ENCODE measurements at regions not wholly inside any gene's neighbourhood (a gene's known extent, or its start where the extent isn't known, plus 50 kb on each side); places are given as distances from the start of the nearest gene placed in this dataset.
A peak's percentile ranks its signal among the peaks of the same experiment; 100 is the strongest.

DNA sequence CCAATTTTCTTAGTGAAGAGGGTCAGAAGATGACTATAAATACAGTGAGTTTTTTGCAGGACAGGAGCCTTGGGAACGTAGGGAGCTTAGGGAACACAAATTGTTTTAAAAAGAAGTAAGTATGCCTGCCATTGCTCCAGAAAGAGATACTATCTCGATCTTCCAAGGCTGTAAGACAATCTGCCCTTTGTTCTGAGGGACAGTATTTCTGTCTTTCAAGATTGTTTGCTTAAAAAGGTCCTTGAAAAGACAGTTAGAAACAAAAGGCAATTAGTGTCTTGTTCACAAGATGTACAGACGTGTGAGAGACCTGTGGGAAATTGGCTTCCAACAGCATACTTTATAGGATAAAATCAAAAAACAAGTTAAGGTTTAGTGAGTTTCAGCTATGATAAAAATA is 321.2 kb upstream of the FAR2 start:
- DNase-seq: no peak

DNA sequence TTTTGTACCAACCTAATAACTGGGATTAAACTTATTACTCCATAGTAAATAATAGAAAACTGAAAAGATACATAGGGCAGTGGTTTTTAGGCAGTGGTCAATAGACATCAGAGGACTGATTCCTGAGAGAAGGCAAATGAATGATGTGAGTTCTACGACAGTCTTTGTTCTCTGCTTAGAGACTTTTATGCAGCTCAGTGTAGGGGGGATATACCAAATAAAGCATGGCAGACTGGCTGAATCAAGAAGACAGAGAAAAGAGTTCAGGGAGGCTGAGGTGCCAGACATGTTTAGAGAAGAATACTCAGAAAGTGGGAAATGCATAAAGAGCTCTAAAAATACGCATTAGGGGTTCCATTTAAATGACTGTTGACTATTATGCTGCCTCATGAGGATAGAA is 320.8 kb upstream of the FAR2 start:
- DNase-seq: no peak

DNA sequence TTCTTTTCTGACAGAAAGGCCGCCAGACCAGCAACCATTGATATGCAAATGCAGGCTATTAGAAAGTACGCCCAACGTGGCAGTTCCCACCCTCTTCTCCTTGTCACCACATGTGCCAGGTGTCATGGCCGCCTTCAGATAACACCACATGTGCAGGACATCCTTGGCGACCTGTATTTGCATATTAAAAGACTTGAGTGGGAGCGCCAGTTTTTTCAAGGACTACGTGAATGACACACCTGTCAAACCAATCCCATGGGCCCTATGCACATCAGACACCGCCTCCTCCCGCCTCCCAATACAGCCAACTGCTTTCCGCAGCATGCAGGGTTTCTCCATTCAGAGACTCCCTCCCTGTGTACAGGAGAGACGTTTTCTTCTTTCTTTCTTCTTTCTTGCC is 318.6 kb upstream of the FAR2 start:
- DNase-seq: no peak

DNA sequence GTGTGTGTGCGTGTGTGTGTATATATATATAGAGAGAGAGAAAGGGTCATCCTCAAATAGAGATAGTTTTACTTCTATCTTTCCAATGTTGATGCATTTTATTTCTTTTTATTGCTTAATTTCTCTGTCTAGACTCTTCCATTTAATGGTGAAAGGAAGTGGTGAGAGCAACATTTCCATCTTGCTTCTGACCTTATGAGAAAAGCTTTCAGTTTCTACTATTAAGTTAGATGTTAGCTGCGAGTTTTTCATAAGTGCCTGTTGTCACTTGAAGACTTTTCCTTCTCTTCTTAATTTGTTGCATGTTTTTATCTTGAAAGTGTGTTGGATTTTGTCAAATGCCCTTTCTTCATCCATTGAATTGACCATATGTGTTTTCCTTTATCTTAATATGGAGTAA is 304.4 kb upstream of the FAR2 start:
- DNase-seq: no peak

DNA sequence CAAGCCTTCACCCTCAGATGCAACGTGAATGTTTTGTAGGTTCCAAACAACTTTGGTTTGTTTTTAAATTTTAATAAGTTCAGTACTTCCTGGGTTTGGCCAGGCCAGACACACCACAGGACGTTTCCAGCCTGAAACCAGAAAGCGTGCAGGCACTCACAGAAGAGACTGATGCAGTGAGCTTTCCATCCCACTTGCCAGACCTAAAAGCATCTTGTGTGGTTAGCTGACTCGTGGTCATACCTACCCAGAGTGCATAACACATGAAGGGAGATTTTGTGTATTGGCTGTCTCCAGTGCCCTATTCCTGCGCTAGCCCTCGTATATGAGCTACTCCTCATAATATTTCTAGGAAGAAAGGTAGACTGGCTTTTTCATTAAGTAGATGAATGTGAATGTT is 297.3 kb upstream of the FAR2 start:
- DNase-seq: no peak

DNA sequence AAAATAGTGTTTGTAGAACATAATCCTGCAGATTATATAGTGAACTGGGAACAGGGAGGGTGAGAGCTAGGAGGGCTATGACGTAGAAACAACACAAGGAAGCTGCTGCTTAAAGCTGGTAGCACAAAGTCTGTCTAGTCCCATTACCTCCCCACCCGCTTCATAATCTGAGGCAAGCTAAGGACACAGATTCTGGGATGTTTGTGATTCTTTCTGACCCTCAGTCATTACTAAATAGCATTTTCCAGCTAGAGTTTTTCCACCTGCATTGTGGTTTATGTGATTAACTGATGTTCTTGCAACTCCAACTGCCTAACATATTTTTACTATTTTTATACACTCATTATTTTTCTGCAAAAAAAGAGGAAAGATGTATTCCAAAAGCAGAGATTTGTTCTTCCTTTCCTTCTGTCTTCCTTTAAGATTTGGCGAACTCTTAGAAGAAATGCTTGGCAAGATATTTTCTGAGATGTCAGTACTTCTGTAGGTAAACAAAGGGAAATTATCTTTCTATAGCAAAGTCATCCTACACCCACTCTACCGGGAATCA is 293.2 kb upstream of the FAR2 start:
- DNase-seq: no peak

DNA sequence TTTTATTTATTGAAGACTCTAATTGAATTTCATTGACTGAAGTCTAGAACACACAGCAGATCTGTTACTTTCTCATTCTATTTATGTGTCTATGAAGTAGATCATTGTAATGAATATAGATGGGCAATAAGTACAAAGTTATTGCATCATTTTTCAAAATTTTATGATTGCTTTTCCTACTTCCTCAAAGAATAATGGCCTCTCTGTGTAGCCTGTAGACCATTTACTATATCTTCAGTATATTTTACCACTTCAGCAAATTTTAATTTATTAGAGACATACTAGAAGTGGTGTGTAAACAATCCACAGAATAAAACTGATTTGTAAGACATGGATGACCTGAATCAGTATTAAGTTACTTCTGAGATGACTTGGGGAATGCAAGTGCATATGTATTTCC is 291.7 kb upstream of the FAR2 start:
- DNase-seq: no peak

DNA sequence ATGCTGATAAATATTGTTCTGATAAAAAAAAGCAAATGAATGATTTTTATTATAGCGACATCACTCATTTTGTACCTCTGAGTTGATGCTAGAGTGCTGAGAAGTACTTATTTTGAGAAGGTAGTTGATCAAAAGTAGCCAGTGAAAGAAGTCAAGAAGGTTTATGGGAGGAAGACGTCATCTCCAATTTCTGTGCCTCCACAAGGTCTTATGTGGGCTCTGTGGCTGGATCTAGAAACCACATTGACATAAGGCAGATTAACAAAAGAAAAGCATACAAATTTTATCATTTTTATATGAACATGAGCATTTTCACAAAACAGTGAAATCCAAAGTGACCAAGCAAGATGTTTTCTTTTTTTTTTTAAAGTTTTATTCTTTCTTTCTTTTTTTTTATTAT is 289.5 kb upstream of the FAR2 start:
- DNase-seq: no peak

DNA sequence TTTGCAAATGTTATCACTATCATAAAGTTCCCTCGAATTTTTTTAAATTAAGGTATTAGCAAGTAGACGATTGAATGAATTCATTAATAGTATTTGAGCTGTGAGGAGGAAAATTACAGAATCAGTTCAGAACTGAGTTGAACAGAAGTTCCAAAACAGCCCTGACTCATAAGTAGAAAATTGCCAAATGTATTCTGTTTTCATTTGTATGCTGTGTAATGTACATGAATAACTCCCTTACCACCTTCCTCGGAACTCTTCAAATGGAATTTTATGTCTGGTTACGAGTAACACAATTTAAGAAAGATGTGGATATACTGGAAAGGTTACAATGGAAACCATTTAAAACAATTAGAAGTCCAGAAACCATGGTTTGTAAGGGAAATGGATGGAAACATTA is 283.3 kb upstream of the FAR2 start:
- DNase-seq: no peak

DNA sequence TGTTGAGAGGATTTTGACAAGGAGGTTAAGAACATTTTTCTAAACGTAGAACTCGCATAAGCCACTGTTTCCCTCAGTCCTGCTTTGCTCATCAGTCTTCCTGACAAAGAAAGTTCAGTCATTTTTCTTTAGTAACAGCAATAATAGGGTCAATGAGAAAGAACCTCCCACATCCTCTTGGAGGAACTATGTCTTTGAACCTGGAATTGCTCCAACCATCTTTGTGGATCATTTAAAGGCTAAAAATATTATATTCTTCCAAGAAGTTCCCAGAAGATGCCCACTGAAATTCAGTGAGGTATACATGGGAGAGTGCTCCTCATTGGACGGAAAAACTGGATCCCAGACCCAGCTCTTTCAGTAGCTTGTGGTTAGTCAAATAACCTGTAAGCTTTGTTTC is 282.8 kb upstream of the FAR2 start:
- DNase-seq: no peak

DNA sequence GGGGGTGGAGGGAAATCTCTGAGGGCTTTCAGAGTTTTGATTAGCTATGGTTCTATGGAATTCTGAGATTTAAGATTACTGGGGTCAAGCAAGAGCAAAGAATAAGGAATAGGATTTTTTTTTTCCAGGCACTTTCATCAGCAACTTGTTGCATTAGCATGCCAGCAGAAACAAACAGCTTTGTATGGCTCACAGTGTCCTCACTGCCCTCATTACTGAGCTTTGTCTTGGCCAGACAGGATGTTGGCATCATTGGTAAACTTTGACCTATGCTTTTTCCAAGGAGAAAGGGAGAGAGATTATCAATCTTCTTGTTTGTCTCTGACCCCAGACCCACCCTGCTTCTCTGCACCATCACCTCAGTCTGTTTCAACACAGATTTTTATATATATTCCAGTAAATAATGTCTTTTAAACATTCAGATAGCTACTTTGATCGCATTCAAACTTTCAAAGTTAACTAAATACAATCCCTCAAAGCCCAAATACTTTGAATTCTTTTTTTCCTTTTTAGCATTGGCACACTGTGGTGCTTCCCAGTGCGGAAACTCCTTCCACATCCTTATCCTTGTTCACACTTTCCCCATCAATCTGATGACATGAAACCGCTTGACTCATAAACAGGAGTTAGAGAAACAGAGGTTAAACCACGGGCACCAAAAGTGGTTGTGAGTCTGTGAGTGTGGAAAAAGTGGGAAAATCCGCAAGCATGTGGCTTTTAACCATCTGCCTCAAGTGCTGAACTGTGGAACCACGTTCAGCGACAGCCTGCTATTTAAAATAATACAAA is 282.2 kb upstream of the FAR2 start:
- DNase-seq: no peak

DNA sequence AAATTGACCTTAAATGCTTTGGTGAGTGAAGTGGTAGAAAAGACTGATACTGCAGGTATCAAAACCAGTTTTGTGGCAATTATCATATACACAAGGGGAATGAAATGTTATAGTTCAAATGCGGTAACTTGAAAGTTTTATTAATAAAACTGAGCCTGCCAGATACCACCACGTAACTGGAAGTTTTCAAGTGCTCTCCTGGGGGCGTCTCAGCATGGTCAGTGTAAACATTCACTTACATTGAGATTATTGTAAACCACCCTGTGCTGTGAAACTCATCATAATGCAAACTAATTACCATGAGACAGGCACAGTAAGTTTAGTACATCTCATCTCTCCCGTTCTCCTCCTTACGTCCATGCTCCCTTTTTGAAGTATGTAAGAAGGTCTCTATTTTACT is 280.7 kb upstream of the FAR2 start:
- DNase-seq: no peak

DNA sequence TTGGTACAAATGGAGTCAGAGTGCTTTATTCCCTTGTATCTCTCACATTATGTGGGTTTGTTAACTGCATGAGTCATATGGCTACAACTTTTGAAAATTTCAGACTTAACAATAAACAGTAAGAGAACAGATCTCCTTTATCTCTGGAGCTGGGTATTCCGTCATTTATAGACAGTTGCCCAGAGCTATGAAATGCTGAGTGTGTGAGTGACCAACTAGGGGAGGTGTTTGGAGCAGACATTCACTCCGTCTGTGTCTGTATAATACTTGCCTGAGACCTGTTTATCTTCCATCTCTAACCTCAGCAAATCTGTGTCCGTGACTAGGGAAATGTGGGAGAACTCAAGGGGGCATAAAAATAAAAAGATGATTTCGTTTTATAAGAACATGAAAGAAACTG is 279.9 kb upstream of the FAR2 start:
- DNase-seq: no peak

DNA sequence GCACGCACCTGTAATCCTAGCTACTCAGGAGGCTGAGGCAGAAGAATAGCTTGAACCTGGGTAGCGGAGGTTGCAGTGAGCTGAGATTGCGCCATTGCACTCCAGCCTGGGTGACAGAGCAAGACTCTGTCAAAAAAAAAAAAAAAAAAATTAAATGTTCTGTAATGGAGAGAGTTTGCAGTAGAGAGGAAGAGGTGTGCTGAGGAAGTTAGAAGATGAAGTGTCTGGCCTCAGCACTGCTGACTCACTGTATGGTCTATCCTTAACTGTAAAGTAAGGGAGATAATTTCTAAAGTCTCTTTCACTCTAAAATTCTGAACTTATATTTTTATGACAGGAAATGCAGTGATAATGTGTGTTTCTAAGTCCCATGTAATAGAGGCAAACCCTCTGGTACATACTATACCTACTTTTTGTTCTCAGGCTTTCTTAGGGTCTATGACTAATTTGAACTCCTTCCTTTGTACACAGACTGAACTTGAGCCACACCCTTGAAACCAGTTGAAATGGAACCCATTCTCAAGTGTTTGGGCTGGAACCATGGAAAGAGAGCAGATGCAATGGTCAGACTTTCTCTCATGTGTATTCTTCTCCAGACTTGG is 278.1 kb upstream of the FAR2 start:
- no peak for DNase-seq

DNA sequence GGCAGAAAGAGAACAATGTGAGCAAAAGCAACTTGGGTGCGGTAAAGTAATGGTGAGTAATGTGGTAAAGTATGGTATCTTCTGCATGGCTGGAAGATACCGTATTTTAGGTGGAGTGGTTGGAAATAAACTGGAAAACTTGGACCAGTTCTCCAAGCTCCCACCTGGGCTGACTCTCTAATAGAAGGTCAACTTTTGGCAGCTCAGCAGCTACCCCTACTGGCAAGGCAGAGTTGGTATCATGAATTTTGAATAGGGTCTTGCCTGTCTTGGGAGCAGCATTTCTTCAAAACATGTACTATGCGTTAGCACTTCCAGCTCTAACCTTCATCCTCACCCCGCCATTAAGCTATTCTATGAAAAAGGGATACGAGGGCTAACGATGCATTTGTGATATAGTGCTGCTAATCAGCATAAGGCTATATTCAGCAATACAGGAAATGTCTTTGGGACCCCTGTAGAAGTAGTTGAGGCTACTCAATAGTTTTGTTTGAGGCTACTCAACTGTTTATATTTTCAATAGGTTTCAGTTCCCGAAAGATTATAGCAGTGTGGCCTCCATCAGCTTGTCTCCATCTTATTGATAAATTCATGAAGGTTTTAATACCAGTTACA is 276.3 kb upstream of the FAR2 start:
- peak; percentile 5 to 21 for DNase-seq

DNA sequence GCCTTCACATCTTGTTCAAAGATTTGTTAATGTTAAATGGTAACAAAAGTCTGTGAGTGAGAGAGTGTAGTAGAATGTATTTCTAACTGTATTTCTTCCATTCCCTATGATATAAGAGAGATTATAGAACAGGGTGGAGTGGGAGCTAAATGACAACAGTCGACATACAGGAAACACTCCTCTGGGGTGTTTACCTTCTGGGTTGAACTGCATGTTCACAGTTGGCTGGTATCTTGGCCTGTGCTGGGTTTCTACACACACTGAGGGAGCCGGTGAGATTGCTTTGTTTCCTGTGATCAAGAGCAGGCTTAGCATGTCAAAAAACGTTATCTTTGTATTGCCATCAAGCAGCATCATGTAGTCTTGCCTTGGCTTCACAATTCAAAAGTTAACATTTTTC is 274.3 kb upstream of the FAR2 start:
- no peak for DNase-seq

DNA sequence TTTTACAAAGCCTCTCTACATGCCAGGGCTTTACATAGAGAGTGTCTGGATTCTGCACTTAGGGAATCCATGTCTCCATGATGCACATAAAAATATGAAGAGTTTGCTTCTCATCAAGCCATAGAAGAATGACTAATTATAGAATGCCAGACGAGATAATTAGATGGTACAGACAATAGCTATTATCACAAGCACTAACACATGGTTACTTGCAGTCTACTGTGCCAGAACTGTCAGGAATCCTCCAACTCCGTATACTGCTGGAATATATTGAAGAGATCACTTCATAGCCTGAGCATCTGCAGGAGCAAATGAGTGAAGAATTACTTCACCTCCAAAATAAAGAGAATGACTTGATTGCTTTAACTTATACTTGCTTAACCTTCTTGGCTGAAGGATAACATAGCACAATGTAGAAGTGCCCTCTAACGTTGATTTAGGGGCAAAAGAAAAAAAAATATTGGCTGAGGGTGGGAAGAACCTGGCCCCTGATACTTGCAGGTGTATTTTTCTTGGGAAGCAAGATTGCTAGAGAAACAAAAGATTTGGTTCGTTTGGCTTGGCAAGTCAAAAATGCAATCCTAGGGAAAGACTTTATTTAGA is 272.8 kb upstream of the FAR2 start:
- no peak for DNase-seq

DNA sequence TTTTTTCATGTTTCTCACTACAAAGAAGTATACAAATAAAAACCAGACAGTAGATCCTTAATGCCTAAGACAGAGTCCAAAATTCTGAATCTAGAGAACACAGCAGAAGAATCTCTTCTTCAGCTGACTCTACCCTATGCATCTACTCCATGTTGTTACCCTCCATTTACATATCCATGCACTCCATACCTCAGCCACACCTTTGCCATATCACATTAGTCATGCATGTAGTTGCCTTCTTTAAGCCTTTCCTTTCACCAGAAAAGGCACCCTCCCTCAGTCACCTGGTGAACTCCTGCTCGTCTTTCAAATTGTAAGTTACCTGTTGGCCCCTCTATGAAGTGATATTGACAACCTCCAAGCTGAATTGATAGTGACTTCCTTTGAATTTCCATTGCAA is 271.2 kb upstream of the FAR2 start:
- no peak for DNase-seq

DNA sequence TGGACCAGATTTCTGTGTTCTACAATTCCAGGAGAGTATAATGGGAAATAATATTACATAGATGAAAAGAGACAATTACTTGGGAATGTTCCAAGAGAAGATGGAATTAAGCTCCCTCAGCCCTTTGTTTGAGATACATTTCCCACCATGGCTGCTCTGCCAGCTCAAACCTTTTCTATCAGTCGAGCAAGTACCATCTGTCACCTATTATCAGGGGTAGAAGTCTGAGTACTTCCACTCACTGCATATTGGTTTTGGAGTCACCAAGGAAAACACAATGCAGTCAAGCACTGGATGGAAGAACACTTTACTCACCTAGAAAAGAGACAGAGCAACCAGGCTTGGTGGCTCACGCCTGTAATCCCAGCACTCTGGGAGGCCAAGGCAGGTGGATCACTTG is 270.4 kb upstream of the FAR2 start:
- no peak for DNase-seq

DNA sequence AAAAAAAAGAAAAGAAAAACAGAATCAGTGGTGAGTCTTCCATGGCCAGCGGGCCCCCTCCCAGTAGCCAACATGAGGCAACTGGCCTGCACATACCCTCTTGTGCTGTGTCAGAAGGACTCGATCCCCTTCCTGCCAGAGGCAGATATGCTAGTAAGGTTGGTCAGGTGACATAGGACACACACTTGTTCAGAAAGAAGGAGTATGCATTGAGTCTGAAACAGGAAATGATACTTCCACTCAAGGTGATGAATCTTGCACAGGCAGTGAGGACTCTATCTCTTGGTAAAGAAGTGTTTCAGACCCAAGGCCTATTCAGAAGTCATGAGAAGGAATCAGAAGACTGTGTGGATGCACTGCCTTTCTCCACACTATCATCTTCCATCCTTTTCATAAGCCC is 269.7 kb upstream of the FAR2 start:
- no peak for DNase-seq

DNA sequence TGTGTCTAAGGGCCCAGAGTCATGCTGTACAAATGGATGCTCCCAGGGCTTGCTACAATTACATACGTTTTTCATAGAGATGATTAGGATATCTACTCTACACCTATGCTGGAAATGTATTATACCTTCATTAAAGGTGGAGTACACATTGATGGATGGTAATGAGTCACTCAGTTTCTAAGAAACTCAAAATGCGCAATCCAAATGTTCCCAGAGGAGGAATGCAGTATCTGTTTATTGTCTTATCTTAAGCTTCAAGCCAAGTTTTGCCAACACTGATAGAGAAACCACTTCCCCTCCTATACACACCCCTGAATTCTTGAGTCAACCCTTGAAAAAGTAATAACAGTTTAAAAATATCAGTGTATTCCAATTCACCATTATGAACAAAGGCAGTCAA is 266.6 kb upstream of the FAR2 start:
- DNase-seq: no peak

DNA sequence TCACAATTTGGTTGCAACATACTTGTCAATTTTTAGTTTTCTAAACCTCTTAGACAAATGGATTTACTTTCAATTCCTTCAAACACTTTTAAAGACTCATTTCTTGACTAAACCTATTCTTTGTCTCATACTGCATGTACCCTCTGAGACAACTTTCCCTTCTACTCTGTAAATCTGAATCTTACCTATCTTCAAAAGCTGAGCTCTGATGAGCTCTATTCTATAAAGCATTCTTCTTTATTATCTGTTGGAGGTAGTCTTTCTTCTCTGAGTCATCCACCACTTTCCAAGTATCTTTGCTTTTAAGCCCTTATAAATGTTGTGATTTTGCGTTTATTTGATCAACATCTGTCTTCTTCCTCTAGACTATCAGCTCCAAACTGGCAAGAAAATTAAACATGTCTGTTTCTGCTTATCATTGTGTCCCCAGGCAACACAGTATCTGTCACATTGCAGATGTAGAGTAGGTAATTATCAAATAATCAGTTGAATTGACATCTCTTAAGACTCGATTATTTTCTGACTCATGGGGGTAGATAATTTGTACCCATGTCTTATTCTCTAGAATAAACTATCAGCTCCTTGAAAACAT is 265.6 kb upstream of the FAR2 start:
- no peak for DNase-seq

DNA sequence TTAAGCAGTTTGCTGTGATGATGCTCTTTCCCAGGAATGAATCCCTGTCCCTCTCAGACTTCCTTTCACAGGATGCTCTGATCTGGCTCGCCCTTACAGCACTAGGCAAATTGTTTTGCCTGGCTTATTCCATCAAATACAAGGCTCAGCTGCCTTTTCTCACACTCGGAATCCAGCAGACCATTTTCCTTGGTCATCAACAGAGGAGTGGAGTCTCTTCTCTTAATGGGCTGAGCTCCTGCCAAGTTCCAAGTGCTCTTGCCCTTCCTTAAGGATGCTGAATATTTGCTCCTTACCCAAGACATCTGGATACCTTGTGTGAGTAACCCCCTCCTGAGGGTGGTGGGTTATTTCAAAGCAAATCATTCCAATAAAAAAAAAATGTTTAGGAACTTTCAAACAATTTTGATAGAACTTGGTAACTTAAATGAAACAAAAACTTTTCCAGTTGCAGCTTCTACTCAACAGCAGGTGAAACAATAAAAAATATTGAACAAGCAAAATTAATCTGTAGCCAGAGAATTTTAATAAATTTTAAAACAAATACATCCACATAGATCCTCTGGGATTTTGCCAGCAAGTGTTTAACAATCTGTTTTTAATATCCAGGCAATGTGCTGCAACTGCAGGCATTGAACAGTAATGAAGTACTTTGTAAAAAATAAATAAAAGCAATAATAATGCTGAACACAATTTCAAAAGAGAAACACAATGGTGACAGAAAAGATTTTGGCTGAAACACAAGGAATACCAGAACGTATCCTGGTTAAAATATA is 264.0 kb upstream of the FAR2 start:
- DNase-seq: no peak

All from CD4-positive, alpha-beta T cell treated with Interferon alpha-2 for 1 hour (primary cell).